Keratinocyte (primary cell): ENCODE measurements at regions not wholly inside any gene's neighbourhood (a gene's known extent, or its start where the extent isn't known, plus 50 kb on each side); places are given as distances from the start of the nearest gene placed in this dataset.

Experiments used
- DNase-seq: peaks from one replicate; pipeline ENCODE4 v3.0.0-alpha.2; 2011; ENCODE audit warnings: low read depth, missing footprints, low spot score
- FAIRE-seq: peaks from 2 replicates; lab custom pipeline; 2011; peaks lifted over from hg19 to GRCh38; lab: Jason Lieb, UNC
- H2AFZ ChIP-seq: 2 replicates; pipeline ENCODE4 v1.6.0; 2012; ENCODE audit warnings: low read length, control low read depth, inconsistent platforms; ENCODE audit not compliant: control insufficient read depth
- H3K27ac ChIP-seq: 2 replicates; pipeline ENCODE4 v1.5.1; 2011; ENCODE audit warnings: low read length; ENCODE audit not compliant: control insufficient read depth, insufficient read depth
- H3K27me3 ChIP-seq: 3 replicates; pipeline ENCODE4 v1.6.0; 2011; ENCODE audit warnings: low read length; ENCODE audit not compliant: control insufficient read depth, insufficient read depth; ENCODE audit errors: extremely low read depth
- H3K36me3 ChIP-seq, 2 experiments: 2 replicates in 1 of 2; 3 replicates in 1 of 2; pipeline ENCODE4 v1.5.1; 2011; ENCODE audit warnings: low read length in 2 of 2, mild to moderate bottlenecking in 1 of 2; ENCODE audit not compliant: control insufficient read depth in 2 of 2, insufficient read depth in 2 of 2; ENCODE audit errors: extremely low read depth in 1 of 2
- H3K4me1 ChIP-seq: 3 replicates; pipeline ENCODE4 v1.5.1; 2011; ENCODE audit warnings: low read length; ENCODE audit not compliant: control insufficient read depth, insufficient read depth; ENCODE audit errors: extremely low read depth
- H3K4me2 ChIP-seq: 3 replicates; pipeline ENCODE4 v1.6.0; 2011; ENCODE audit warnings: low read depth, low read length; ENCODE audit not compliant: control insufficient read depth, insufficient read depth; ENCODE audit errors: extremely low read depth
- H3K4me3 ChIP-seq, 3 experiments: fragments of 200-600 bp in 1 of 3; sonication (generic) in 1 of 3; 2 replicates in 2 of 3; 3 replicates in 1 of 3; pipeline ENCODE4 v1.5.1; 2011 to 2016; ENCODE audit warnings: low read length in 3 of 3, mild to moderate bottlenecking in 3 of 3, control low read depth in 2 of 3, inconsistent platforms in 1 of 3, low read depth in 1 of 3, mixed read lengths in 1 of 3, mixed run types in 1 of 3, moderate library complexity in 1 of 3; ENCODE audit not compliant: control insufficient read depth in 2 of 3, insufficient read depth in 2 of 3; ENCODE audit errors: extremely low read depth in 1 of 3
- H3K79me2 ChIP-seq: 2 replicates; pipeline ENCODE4 v1.6.0; 2012; ENCODE audit warnings: low read length; ENCODE audit not compliant: control insufficient read depth, insufficient read depth
- H3K9ac ChIP-seq: 3 replicates; pipeline ENCODE4 v1.6.0; 2011; ENCODE audit warnings: low read length; ENCODE audit not compliant: control insufficient read depth, insufficient read depth; ENCODE audit errors: extremely low read depth
- H3K9me1 ChIP-seq: 3 replicates; pipeline ENCODE4 v1.6.0; 2011; ENCODE audit warnings: low read length; ENCODE audit not compliant: control insufficient read depth, insufficient read depth; ENCODE audit errors: extremely low read depth
- H3K9me3 ChIP-seq: 2 replicates; pipeline ENCODE4 v1.5.1; 2012; ENCODE audit warnings: low read depth, low read length; ENCODE audit not compliant: control insufficient read depth
- H4K20me1 ChIP-seq: 3 replicates; pipeline ENCODE4 v1.6.0; 2011; ENCODE audit warnings: low read length; ENCODE audit not compliant: control insufficient read depth, insufficient read depth; ENCODE audit errors: extremely low read depth
- EZH2 ChIP-seq: IDR thresholded peaks from one replicate; pipeline ENCODE4 v1.6.1; 2012; ENCODE audit warnings: inconsistent platforms, mild to moderate bottlenecking, low read length, moderate library complexity
- dilution Hi-C: fragments of 300-500 bp; cut with MboI; formaldehyde crosslinking; loops from one replicate; pipeline ENCODE4 v1.7.0; 2020; ENCODE audit warnings: low sequenced_read_pairs; ENCODE audit not compliant: extremely low pct_ligation_motif_present
- TF ChIP-seq, protein P1 (sequence below), 3 experiments: IDR thresholded peaks in 1 of 3; conservative IDR thresholded peaks in 1 of 3; optimal IDR thresholded peaks in 1 of 3; 2 replicates in 2 of 3; 3 replicates in 1 of 3; pipeline versions ENCODE3 to v1.5.1; 2011; ENCODE audit warnings: low read length in 3 of 3, mild to moderate bottlenecking in 3 of 3, moderate library complexity in 2 of 3, control low read depth in 1 of 3, inconsistent platforms in 1 of 3; ENCODE audit not compliant: insufficient read depth in 2 of 3; ENCODE audit errors: extremely low read depth in 1 of 3

DNA sequence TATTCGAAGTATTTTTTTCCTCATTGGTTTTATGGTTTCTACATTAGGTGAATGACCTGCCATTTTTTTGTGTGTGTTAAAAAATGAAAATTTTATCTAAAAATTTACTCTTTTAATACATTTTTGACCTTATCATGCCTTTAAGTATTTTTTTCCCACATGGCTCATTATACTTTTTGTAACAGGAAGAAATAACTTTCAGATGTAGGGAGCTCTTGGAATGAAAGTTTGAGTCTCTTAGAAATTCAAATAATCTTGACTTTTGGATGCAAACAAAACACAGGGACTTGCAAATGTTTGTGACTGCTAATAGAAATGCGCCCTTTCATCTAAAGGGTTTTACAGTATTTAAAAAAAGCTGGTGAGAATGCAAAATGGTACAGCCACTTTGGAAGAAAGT, 457.9 kb downstream of the KLF5 start:
- no peaks in the 10 kb centered on the region for H3K27me3 ChIP-seq
- H3K9me3 ChIP-seq: no peaks in the 10 kb centered on the region
- dilution Hi-C loops: no loop called here
- no peak overlapping the region for H3K4me2 ChIP-seq
- peaks cover 14% of the 10 kb centered on the region for H3K4me1 ChIP-seq
- no peaks in the 10 kb centered on the region for H3K9me1 ChIP-seq
- no peaks in the 10 kb centered on the region for H3K79me2 ChIP-seq
- TF ChIP-seq, protein P1, sequence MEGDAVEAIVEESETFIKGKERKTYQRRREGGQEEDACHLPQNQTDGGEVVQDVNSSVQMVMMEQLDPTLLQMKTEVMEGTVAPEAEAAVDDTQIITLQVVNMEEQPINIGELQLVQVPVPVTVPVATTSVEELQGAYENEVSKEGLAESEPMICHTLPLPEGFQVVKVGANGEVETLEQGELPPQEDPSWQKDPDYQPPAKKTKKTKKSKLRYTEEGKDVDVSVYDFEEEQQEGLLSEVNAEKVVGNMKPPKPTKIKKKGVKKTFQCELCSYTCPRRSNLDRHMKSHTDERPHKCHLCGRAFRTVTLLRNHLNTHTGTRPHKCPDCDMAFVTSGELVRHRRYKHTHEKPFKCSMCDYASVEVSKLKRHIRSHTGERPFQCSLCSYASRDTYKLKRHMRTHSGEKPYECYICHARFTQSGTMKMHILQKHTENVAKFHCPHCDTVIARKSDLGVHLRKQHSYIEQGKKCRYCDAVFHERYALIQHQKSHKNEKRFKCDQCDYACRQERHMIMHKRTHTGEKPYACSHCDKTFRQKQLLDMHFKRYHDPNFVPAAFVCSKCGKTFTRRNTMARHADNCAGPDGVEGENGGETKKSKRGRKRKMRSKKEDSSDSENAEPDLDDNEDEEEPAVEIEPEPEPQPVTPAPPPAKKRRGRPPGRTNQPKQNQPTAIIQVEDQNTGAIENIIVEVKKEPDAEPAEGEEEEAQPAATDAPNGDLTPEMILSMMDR (optimal IDR thresholded peaks at IDR 0.05 in 1 of 3, IDR thresholded peaks at IDR 0.05 in 1 of 3, conservative IDR thresholded peaks at IDR 0.05 in 1 of 3; ENCODE audit: extremely low read depth in 1 of 3, insufficient read depth in 2 of 3, low read length in 3 of 3): no peak
- no peak for TF ChIP-seq EZH2
- FAIRE-seq (no peak), DNase-seq (no peak)
- H3K4me3 ChIP-seq: no peak overlapping the region
- no peaks in the 10 kb centered on the region for H3K36me3 ChIP-seq
- H3K27ac ChIP-seq: no peak overlapping the region
- no peak overlapping the region for H3K9ac ChIP-seq
- no peaks in the 10 kb centered on the region for H4K20me1 ChIP-seq
- no peak overlapping the region for H2AFZ ChIP-seq

DNA sequence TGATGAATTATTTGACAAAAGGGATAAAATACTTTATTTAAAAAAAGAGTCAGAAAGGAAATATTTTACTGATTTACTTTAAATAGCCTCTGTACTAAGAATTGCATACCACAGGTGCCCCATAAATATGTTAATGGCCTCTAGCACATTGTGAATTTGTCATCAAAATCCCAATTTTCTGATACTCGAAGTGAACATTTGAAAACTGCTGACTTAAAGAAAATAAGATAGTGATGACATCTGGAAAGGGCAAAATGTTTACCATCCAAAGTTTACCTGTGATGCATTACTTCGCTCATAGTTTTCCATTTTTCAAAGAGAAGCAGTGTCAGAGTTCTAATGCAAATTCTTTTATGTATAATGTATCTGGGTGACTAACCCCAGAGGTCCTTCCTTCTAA, 455.4 kb downstream of the KLF5 start:
- H3K4me3 ChIP-seq: no peak overlapping the region
- H3K9ac ChIP-seq: no peak overlapping the region
- peaks cover 10% of the 10 kb centered on the region for H3K4me1 ChIP-seq
- FAIRE-seq (no peak), DNase-seq (no peak)
- no peaks in the 10 kb centered on the region for H3K79me2 ChIP-seq
- no peaks in the 10 kb centered on the region for H3K36me3 ChIP-seq
- H3K27me3 ChIP-seq: no peaks in the 10 kb centered on the region
- H3K9me1 ChIP-seq: no peaks in the 10 kb centered on the region
- dilution Hi-C loops: no loop called here
- no peak for TF ChIP-seq EZH2
- TF ChIP-seq, protein P1 (optimal IDR thresholded peaks at IDR 0.05 in 1 of 3, IDR thresholded peaks at IDR 0.05 in 1 of 3, conservative IDR thresholded peaks at IDR 0.05 in 1 of 3; ENCODE audit: extremely low read depth in 1 of 3, insufficient read depth in 2 of 3, low read length in 3 of 3): no peak
- no peaks in the 10 kb centered on the region for H4K20me1 ChIP-seq
- no peak overlapping the region for H2AFZ ChIP-seq
- no peak overlapping the region for H3K27ac ChIP-seq
- H3K4me2 ChIP-seq: no peak overlapping the region
- no peaks in the 10 kb centered on the region for H3K9me3 ChIP-seq
